Liver (tissue), 8 donors: ENCODE measurements at regions not wholly inside any gene's neighbourhood (a gene's known extent, or its start where the extent isn't known, plus 50 kb on each side); places are given as distances from the start of the nearest gene placed in this dataset.
"Not testable (repeated sequence)": the region's sequence is repeated elsewhere in the genome, so short reads cannot be mapped to it uniquely, and the experiment has no call there.

Experiments used
- DNase-seq: peaks from one replicate; pipeline ENCODE4 v3.0.0-alpha.2; 2017; ENCODE audit warnings: low spot score
- H3K27ac ChIP-seq, 2 donors: one replicate each; pipeline ENCODE4 v1.7.0; 2013; ENCODE audit warnings: inconsistent platforms in 2 of 2, low read length in 2 of 2, control low read depth in 1 of 2, low read depth in 1 of 2, mild to moderate bottlenecking in 1 of 2
- H3K27me3 ChIP-seq, 4 donors: one replicate each; pipeline versions ENCODE4 v1.6.1 to v1.7.0; 2013; ENCODE audit warnings: low read length in 3 of 4, inconsistent platforms in 1 of 4, mild to moderate bottlenecking in 1 of 4, moderate library complexity in 1 of 4; ENCODE audit not compliant: control insufficient read depth in 4 of 4, insufficient read depth in 4 of 4
- H3K36me3 ChIP-seq, 4 donors: one replicate each; pipeline versions ENCODE4 v1.6.1 to v1.7.0; 2013; ENCODE audit warnings: low read length in 3 of 4, mild to moderate bottlenecking in 3 of 4, low read depth in 1 of 4, moderate library complexity in 1 of 4; ENCODE audit not compliant: control insufficient read depth in 4 of 4, insufficient read depth in 3 of 4
- H3K4me1 ChIP-seq, 4 donors: one replicate each; pipeline versions ENCODE4 v1.6.1 to v1.7.0; 2013; ENCODE audit warnings: low read length in 3 of 4, mild to moderate bottlenecking in 3 of 4, moderate library complexity in 1 of 4; ENCODE audit not compliant: control insufficient read depth in 4 of 4, insufficient read depth in 4 of 4
- H3K4me3 ChIP-seq, 3 donors: one replicate each; pipeline versions ENCODE4 v1.6.1 to v1.7.0; 2013; ENCODE audit warnings: low read length in 3 of 3, control low read depth in 1 of 3, low read depth in 1 of 3, mild to moderate bottlenecking in 1 of 3
- H3K9ac ChIP-seq, 2 donors: one replicate each; pipeline ENCODE4 v1.7.0; 2013; ENCODE audit warnings: low read length in 2 of 2, mild to moderate bottlenecking in 2 of 2, moderate library complexity in 2 of 2, control low read depth in 1 of 2, low read depth in 1 of 2
- H3K9me3 ChIP-seq, 4 donors: one replicate each; pipeline versions ENCODE4 v1.6.1 to v1.7.0; 2013; ENCODE audit warnings: low read length in 3 of 4; ENCODE audit not compliant: control insufficient read depth in 4 of 4
- EGR1 ChIP-seq, 2 donors: IDR thresholded peaks; 2 replicates each; pipeline ENCODE4 v1.6.1; 2016 to 2018; ENCODE audit warnings: antibody characterized with exemption in 2 of 2, low read depth in 2 of 2
- FOXA1 ChIP-seq: IDR thresholded peaks from 2 replicates; pipeline ENCODE4 v1.6.1; 2016; ENCODE audit warnings: antibody characterized with exemption
- FOXA2 ChIP-seq: IDR thresholded peaks from 2 replicates; pipeline ENCODE4 v1.6.1; 2016; ENCODE audit warnings: antibody characterized with exemption
- GABPA ChIP-seq, 2 donors: IDR thresholded peaks in 1 of 2; conservative IDR thresholded peaks in 1 of 2; 2 replicates each; pipeline ENCODE4 v1.6.1; 2016; ENCODE audit warnings: antibody characterized with exemption in 2 of 2, mild to moderate bottlenecking in 1 of 2, moderate library complexity in 1 of 2
- HNF4A ChIP-seq, 2 donors: conservative IDR thresholded peaks; 2 replicates each; pipeline ENCODE4 v1.6.1; 2016; ENCODE audit warnings: antibody characterized with exemption in 2 of 2, mild to moderate bottlenecking in 2 of 2
- HNF4G ChIP-seq: IDR thresholded peaks from 2 replicates; pipeline ENCODE4 v1.6.1; 2016; ENCODE audit warnings: antibody characterized with exemption
- JUND ChIP-seq, 2 donors: IDR thresholded peaks; 2 replicates each; pipeline ENCODE4 v1.6.1; 2016; ENCODE audit warnings: antibody characterized with exemption in 2 of 2
- NR2F2 ChIP-seq: IDR thresholded peaks from 2 replicates; pipeline ENCODE4 v1.6.1; 2016; ENCODE audit warnings: antibody characterized with exemption
- RAD21 ChIP-seq, 2 donors: IDR thresholded peaks; 2 replicates each; pipeline ENCODE4 v1.6.1; 2016; ENCODE audit warnings: antibody characterized with exemption in 2 of 2, mild to moderate bottlenecking in 2 of 2
- RXRA ChIP-seq, 2 donors: IDR thresholded peaks; 2 replicates each; pipeline ENCODE4 v1.6.1; 2017 to 2018; ENCODE audit warnings: antibody characterized with exemption in 2 of 2, mild to moderate bottlenecking in 1 of 2
- TAF1 ChIP-seq: conservative IDR thresholded peaks from 2 replicates; pipeline ENCODE4 v1.6.1; 2016; ENCODE audit warnings: antibody characterized with exemption, mild to moderate bottlenecking
- YY1 ChIP-seq: IDR thresholded peaks from 2 replicates; pipeline ENCODE4 v1.6.1; 2016; ENCODE audit warnings: antibody characterized with exemption, mild to moderate bottlenecking
- WGBS: extraction: QIAGEN DNeasy Blood & Tissue Kit; methylation state at CpG from one replicate; pipeline ENCODE4 v1.1.7; 2013; 5-methylcytosine and 5-hydroxymethylcytosine counted together
- TF ChIP-seq, protein P1 (sequence below): IDR thresholded peaks from 2 replicates; pipeline ENCODE4 v1.6.1; 2016; ENCODE audit warnings: antibody characterized with exemption
- TF ChIP-seq, protein P2 (sequence below): IDR thresholded peaks from 2 replicates; pipeline ENCODE4 v1.6.1; 2016; ENCODE audit warnings: antibody characterized with exemption, mild to moderate bottlenecking
- TF ChIP-seq, protein P3 (sequence below): IDR thresholded peaks from 2 replicates; pipeline ENCODE4 v1.6.1; 2016; ENCODE audit warnings: antibody characterized with exemption
- TF ChIP-seq, protein P4 (sequence below): IDR thresholded peaks from 2 replicates; pipeline ENCODE4 v1.6.1; 2016; ENCODE audit warnings: antibody characterized with exemption
- TF ChIP-seq, protein P5 (sequence below): fragments of 150-350 bp; IDR thresholded peaks from 2 replicates; pipeline ENCODE4 v1.5.1; 2017; ENCODE audit warnings: improper control_type of control experiment, low read depth, low read length; ENCODE audit not compliant: missing input control
- donor health status: healthy.
- donor health status: healthy.
- donor health status: healthy.
- donor health status: healthy.
- donor health status: healthy.

DNA sequence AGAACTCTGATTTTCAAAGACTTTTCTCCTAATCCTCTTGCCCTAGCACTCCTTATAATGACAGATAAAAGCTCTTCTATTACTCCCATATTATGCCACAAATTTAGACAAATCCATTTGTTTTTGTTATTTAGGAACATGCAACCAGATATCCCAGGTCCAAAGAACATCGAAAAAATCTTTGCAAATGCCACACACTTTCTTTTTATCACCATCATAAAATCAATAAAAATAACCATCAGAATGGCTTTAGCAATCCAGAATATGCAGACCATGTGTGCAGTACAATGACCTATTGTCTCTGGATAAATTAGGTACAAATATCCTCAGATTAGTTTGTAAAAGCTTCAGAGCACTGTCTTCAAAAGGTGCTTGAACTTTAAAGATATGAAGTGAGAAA, 376.2 kb upstream of the TCF4 start:
- no peak overlapping the region for H3K27ac ChIP-seq
- TF ChIP-seq, protein P1, sequence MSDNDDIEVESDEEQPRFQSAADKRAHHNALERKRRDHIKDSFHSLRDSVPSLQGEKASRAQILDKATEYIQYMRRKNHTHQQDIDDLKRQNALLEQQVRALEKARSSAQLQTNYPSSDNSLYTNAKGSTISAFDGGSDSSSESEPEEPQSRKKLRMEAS, result no peak
- TF ChIP-seq EGR1 (IDR thresholded peaks at IDR 0.05; ENCODE audit: low read depth in 2 of 2) (no peak), YY1 (no peak), RXRA (IDR thresholded peaks at IDR 0.05) (no peak), RAD21 (IDR thresholded peaks at IDR 0.05) (no peak), HNF4G (no peak), GABPA (IDR thresholded peaks at IDR 0.05 in 1 of 2, conservative IDR thresholded peaks at IDR 0.05 in 1 of 2) (no peak), JUND (IDR thresholded peaks at IDR 0.05) (no peak), HNF4A (conservative IDR thresholded peaks at IDR 0.05) (no peak), TAF1 (no peak), NR2F2 (no peak), FOXA1 (no peak), FOXA2 (no peak)
- TF ChIP-seq, protein P2, sequence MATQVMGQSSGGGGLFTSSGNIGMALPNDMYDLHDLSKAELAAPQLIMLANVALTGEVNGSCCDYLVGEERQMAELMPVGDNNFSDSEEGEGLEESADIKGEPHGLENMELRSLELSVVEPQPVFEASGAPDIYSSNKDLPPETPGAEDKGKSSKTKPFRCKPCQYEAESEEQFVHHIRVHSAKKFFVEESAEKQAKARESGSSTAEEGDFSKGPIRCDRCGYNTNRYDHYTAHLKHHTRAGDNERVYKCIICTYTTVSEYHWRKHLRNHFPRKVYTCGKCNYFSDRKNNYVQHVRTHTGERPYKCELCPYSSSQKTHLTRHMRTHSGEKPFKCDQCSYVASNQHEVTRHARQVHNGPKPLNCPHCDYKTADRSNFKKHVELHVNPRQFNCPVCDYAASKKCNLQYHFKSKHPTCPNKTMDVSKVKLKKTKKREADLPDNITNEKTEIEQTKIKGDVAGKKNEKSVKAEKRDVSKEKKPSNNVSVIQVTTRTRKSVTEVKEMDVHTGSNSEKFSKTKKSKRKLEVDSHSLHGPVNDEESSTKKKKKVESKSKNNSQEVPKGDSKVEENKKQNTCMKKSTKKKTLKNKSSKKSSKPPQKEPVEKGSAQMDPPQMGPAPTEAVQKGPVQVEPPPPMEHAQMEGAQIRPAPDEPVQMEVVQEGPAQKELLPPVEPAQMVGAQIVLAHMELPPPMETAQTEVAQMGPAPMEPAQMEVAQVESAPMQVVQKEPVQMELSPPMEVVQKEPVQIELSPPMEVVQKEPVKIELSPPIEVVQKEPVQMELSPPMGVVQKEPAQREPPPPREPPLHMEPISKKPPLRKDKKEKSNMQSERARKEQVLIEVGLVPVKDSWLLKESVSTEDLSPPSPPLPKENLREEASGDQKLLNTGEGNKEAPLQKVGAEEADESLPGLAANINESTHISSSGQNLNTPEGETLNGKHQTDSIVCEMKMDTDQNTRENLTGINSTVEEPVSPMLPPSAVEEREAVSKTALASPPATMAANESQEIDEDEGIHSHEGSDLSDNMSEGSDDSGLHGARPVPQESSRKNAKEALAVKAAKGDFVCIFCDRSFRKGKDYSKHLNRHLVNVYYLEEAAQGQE, result no peak
- TF ChIP-seq, protein P3, sequence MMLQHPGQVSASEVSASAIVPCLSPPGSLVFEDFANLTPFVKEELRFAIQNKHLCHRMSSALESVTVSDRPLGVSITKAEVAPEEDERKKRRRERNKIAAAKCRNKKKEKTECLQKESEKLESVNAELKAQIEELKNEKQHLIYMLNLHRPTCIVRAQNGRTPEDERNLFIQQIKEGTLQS, result no peak
- TF ChIP-seq, protein P4, sequence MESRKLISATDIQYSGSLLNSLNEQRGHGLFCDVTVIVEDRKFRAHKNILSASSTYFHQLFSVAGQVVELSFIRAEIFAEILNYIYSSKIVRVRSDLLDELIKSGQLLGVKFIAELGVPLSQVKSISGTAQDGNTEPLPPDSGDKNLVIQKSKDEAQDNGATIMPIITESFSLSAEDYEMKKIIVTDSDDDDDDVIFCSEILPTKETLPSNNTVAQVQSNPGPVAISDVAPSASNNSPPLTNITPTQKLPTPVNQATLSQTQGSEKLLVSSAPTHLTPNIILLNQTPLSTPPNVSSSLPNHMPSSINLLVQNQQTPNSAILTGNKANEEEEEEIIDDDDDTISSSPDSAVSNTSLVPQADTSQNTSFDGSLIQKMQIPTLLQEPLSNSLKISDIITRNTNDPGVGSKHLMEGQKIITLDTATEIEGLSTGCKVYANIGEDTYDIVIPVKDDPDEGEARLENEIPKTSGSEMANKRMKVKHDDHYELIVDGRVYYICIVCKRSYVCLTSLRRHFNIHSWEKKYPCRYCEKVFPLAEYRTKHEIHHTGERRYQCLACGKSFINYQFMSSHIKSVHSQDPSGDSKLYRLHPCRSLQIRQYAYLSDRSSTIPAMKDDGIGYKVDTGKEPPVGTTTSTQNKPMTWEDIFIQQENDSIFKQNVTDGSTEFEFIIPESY, result no peak
- TF ChIP-seq, protein P5, sequence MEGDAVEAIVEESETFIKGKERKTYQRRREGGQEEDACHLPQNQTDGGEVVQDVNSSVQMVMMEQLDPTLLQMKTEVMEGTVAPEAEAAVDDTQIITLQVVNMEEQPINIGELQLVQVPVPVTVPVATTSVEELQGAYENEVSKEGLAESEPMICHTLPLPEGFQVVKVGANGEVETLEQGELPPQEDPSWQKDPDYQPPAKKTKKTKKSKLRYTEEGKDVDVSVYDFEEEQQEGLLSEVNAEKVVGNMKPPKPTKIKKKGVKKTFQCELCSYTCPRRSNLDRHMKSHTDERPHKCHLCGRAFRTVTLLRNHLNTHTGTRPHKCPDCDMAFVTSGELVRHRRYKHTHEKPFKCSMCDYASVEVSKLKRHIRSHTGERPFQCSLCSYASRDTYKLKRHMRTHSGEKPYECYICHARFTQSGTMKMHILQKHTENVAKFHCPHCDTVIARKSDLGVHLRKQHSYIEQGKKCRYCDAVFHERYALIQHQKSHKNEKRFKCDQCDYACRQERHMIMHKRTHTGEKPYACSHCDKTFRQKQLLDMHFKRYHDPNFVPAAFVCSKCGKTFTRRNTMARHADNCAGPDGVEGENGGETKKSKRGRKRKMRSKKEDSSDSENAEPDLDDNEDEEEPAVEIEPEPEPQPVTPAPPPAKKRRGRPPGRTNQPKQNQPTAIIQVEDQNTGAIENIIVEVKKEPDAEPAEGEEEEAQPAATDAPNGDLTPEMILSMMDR, result no peak
- H3K4me1 ChIP-seq, result no peaks in the 10 kb centered on the region
- H3K27me3 ChIP-seq, result no peaks in the 10 kb centered on the region
- H3K4me3 ChIP-seq, result no peak overlapping the region
- H3K9ac ChIP-seq, result no peak overlapping the region
- no peak for DNase-seq
- no peaks in the 10 kb centered on the region for H3K9me3 ChIP-seq
- 83% methylated on average over 1 of the region's 1 CpG for WGBS
- H3K36me3 ChIP-seq, result no peaks in the 10 kb centered on the region

DNA sequence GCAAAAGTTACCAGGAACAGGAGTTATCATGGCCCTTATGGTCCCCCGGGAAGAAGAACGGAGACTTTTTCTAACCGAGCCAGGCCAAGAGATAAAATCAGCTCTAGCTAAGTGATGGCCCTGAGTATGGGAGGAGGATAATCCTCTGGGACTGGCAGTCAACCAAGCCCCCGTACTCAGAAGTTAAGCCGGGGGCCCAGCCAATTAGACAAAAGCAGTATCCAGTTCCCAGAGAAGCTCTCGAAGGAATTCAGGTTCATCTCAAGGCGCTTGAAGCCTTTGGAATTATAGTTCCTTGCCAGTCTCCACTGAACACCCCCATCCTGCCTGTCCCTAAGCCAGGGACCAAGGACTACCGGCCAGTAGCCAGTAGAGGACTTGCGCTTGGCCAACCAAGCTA, 365.3 kb upstream of the TCF4 start:
- TF ChIP-seq NR2F2 (no peak), HNF4G (no peak)
- TF ChIP-seq, protein P4, result no peak
- TF ChIP-seq, protein P3, result no peak
- Histone ChIP-seq H3K36me3 (no peaks in the 10 kb centered on the region), H3K4me1 (no peaks in the 10 kb centered on the region), H3K9me3 (no peaks in the 10 kb centered on the region), H3K9ac (no peak overlapping the region), H3K27ac (no peak overlapping the region), H3K27me3 (no peaks in the 10 kb centered on the region), H3K4me3 (no peak overlapping the region)
- 95% methylated on average over 9 of the region's 9 CpGs for WGBS
- no peak for DNase-seq

DNA sequence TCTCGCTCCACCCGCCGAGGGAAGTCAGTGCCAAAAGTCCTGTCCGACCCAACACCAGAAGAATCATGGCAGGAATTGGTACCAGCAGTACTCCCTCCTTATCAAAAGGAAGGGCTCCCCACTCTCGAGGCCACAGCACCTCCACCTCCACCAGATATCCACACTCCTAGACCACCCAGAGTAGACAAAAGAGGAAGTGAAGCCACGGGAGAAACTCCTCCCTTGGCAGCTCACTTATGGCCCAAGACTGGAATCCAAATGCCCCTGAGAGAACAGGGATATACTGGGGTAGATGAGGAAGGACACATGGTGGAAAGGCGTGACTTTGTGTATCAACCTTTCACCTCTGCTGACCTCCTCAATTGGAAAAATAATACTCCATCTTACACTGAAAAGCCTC, 363.7 kb upstream of the TCF4 start:
- not testable (repeated sequence) for H3K4me1 ChIP-seq, H3K36me3 ChIP-seq, H3K27ac ChIP-seq, H3K9ac ChIP-seq, H3K4me3 ChIP-seq, DNase-seq, H3K9me3 ChIP-seq, H3K27me3 ChIP-seq
- WGBS, result 93% methylated on average over 7 of the region's 7 CpGs
